ENCODE measurements at regions not wholly inside any gene's neighbourhood (a gene's known extent, or its start where the extent isn't known, plus 50 kb on each side); places are given as distances from the start of the nearest gene placed in this dataset.

- FAIRE-seq = no peak
Observed at GRCh38 chr7:136166521-136166920, 189.4 kb upstream of the MTPN start.

GRCh38 chr7:136163340-136163801 is 186.2 kb upstream of the MTPN start:
- Histone ChIP-seq H3K79me2 (ENCODE audit: control insufficient read depth, insufficient read depth, low read length) (no peaks in the 10 kb centered on the region), H3K9me1 (replicated peaks; ENCODE audit: control insufficient read depth, extremely low read depth, insufficient read depth, low read length) (no peaks in the 10 kb centered on the region), H2AFZ (ENCODE audit: low read depth, low read length) (no peak overlapping the region), H3K4me3 (replicated peaks in 1 of 3; ENCODE audit: insufficient read depth in 1 of 3, low read depth in 1 of 3, low read length in 3 of 3) (no peak overlapping the region), H3K9ac (replicated peaks; ENCODE audit: extremely low read depth, insufficient read depth, low read length) (no peak overlapping the region), H3K27me3 (ENCODE audit: control insufficient read depth in 2 of 2, insufficient read depth in 2 of 2, low read length in 2 of 2) (no peaks in the 10 kb centered on the region), H4K20me1 (replicated peaks; ENCODE audit: control insufficient read depth, extremely low read depth, insufficient read depth, low read length) (no peaks in the 10 kb centered on the region), H3K27ac (ENCODE audit: insufficient read depth, low read depth, low read length) (no peak overlapping the region), H3K36me3 (ENCODE audit: control insufficient read depth in 2 of 2, extremely low read depth in 1 of 2, insufficient read depth in 2 of 2, low read length in 2 of 2) (no peaks in the 10 kb centered on the region), H3K4me1 (ENCODE audit: control insufficient read depth, extremely low read depth, insufficient read depth, low read length) (no peaks in the 10 kb centered on the region), H3K9me3 (replicated peaks; ENCODE audit: control insufficient read depth, insufficient read depth, low read length) (no peaks in the 10 kb centered on the region), H3K4me2 (ENCODE audit: insufficient read depth, low read length) (no peak overlapping the region)
- dilution Hi-C loops (cut with MboI; ENCODE audit: extremely low pct_ligation_motif_present, low sequenced_read_pairs) (no loop called here), intact Hi-C loops (cut with micrococcal nuclease) (no loop called here)
- ChIA-PET POLR2A (no interaction called here), CTCF (no interaction called here)
- TF ChIP-seq GATA2 (IDR thresholded peaks at IDR 0.05; ENCODE audit: insufficient read depth, insufficient read length, low read depth, low read length) (no peak), CTCF (IDR thresholded peaks at IDR 0.05; ENCODE audit: extremely low read depth in 1 of 2, insufficient read depth in 1 of 2, low read depth in 1 of 2, low read length in 2 of 2) (no peak), POLR2A (IDR thresholded peaks at IDR 0.05; ENCODE audit: low read depth, low read length) (no peak), MYC (IDR thresholded peaks at IDR 0.05; ENCODE audit: low read depth, low read length) (no peak), POLR2AphosphoS5 (IDR thresholded peaks at IDR 0.05; ENCODE audit: insufficient read depth, low read depth, low read length) (no peak), EZH2 (IDR thresholded peaks at IDR 0.05; ENCODE audit: borderline replicate concordance, low read depth, low read length, severe bottlenecking) (no peak), FOS (IDR thresholded peaks at IDR 0.05; ENCODE audit: borderline replicate concordance, insufficient read depth, low read length) (no peak), MAX (IDR thresholded peaks at IDR 0.05; ENCODE audit: insufficient read depth, insufficient read length) (no peak), JUN (IDR thresholded peaks at IDR 0.05; ENCODE audit: borderline replicate concordance, insufficient read depth, insufficient read length, low read depth) (no peak)
- FAIRE-seq (no peak), DNase-seq (ENCODE audit: low read depth, low spot score) (no peak)
- BruUV-seq (replicated peaks) = no TSS peak

More at GRCh38 chr7:136166521-136166920, 189.4 kb upstream of the MTPN start:
- no peaks in the 10 kb centered on the region for H3K79me2 ChIP-seq (ENCODE audit: control insufficient read depth, insufficient read depth, low read length)
- no peak overlapping the region for H3K4me2 ChIP-seq (ENCODE audit: insufficient read depth, low read length)
- H3K36me3 ChIP-seq (ENCODE audit: control insufficient read depth in 2 of 2, extremely low read depth in 1 of 2, insufficient read depth in 2 of 2, low read length in 2 of 2) = no peaks in the 10 kb centered on the region
- no peak overlapping the region for H3K27ac ChIP-seq (ENCODE audit: insufficient read depth, low read depth, low read length)
- no peak overlapping the region for H3K9ac ChIP-seq (replicated peaks; ENCODE audit: extremely low read depth, insufficient read depth, low read length)
- no peak for TF ChIP-seq EZH2 (IDR thresholded peaks at IDR 0.05; ENCODE audit: borderline replicate concordance, low read depth, low read length, severe bottlenecking)
- no peak for TF ChIP-seq MYC (IDR thresholded peaks at IDR 0.05; ENCODE audit: low read depth, low read length)
- TF ChIP-seq FOS (IDR thresholded peaks at IDR 0.05; ENCODE audit: borderline replicate concordance, insufficient read depth, low read length) = no peak
- TF ChIP-seq POLR2AphosphoS5 (IDR thresholded peaks at IDR 0.05; ENCODE audit: insufficient read depth, low read depth, low read length) = no peak
- TF ChIP-seq MAX (IDR thresholded peaks at IDR 0.05; ENCODE audit: insufficient read depth, insufficient read length) = no peak
- no peak for TF ChIP-seq GATA2 (IDR thresholded peaks at IDR 0.05; ENCODE audit: insufficient read depth, insufficient read length, low read depth, low read length)
- BruUV-seq (replicated peaks) = no TSS peak
- no peaks in the 10 kb centered on the region for H3K9me1 ChIP-seq (replicated peaks; ENCODE audit: control insufficient read depth, extremely low read depth, insufficient read depth, low read length)
- dilution Hi-C loops (cut with MboI; ENCODE audit: extremely low pct_ligation_motif_present, low sequenced_read_pairs) (no loop called here), intact Hi-C loops (cut with micrococcal nuclease) (no loop called here)
- no peaks in the 10 kb centered on the region for H3K27me3 ChIP-seq (ENCODE audit: control insufficient read depth in 2 of 2, insufficient read depth in 2 of 2, low read length in 2 of 2)
- no peak overlapping the region for H3K4me3 ChIP-seq (replicated peaks in 1 of 3; ENCODE audit: insufficient read depth in 1 of 3, low read depth in 1 of 3, low read length in 3 of 3)
- H3K9me3 ChIP-seq (replicated peaks; ENCODE audit: control insufficient read depth, insufficient read depth, low read length) = no peaks in the 10 kb centered on the region
- no peaks in the 10 kb centered on the region for H3K4me1 ChIP-seq (ENCODE audit: control insufficient read depth, extremely low read depth, insufficient read depth, low read length)
- DNase-seq (ENCODE audit: low read depth, low spot score) = no peak
- POLR2A ChIA-PET = no interaction called here
- CTCF ChIA-PET = interaction anchor here (1.0 kb wide), 1 partner anchor 19 kb away, joined by 4 read pairs; no protein-coding TSS in a partner anchor
- H4K20me1 ChIP-seq (replicated peaks; ENCODE audit: control insufficient read depth, extremely low read depth, insufficient read depth, low read length) = no peaks in the 10 kb centered on the region
- H2AFZ ChIP-seq (ENCODE audit: low read depth, low read length) = no peak overlapping the region

Measured in endothelial cell of umbilical vein (primary cell).